ENCODE measurements at regions not wholly inside any gene's neighbourhood (a gene's known extent, or its start where the extent isn't known, plus 50 kb on each side); places are given as distances from the start of the nearest gene placed in this dataset.
"Not testable (repeated sequence)": the region's sequence is repeated elsewhere in the genome, so short reads cannot be mapped to it uniquely, and the experiment has no call there.

- H3K27ac ChIP-seq: no peak overlapping the region
Measured at GRCh38 chr17:77831474-77832179, 126.9 kb upstream of the TNRC6C start.

DNA sequence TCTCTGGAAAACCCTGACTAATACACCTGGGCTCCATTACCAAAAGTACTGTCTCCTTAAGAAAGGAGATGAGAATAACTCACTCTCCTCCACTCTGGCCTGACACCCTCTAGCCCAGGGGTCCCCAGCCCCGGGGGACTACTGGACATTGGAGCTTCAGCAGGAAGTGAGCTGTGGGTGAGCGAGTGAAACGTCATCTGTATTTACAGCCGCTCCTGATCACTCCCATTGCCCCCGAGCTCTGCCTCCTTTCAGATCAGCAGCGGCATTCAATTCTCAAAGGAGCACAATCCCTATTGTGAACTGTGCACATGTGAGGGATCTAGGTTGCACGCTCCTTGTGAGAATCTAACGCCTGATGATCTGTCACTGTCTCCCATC, 126.3 kb upstream of the TNRC6C start:
- TF ChIP-seq CTCF (IDR thresholded peaks at IDR 0.05): no peak
- H3K27ac ChIP-seq: no peak overlapping the region

More at GRCh38 chr17:77831474-77832179, 126.9 kb upstream of the TNRC6C start:
- no peak for TF ChIP-seq ZFX (IDR thresholded peaks at IDR 0.05; ENCODE audit: borderline replicate concordance)

DNA sequence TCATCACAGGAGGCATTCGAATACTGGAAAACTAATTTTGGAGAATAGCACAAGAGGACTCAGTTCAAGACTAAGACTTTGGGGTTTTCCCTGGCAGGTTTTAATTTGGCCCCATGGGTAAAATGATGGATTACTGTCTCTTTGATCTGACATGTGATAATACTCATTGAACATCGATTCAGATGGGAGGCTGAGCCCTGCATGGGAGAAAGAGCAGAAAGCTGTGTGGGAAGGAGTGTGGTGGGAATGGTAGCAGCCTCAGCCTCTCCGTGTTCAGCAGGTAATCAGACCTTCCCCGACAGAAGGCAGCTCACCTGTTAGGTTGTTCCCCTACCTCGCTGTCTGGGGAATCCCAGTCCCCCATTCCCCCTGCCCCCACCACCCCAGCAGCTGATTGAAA, 124.7 kb upstream of the TNRC6C start:
- no peak for TF ChIP-seq CTCF (IDR thresholded peaks at IDR 0.05)
- no peak for TF ChIP-seq ZFX (IDR thresholded peaks at IDR 0.05; ENCODE audit: borderline replicate concordance)
- H3K27ac ChIP-seq: no peak overlapping the region

DNA sequence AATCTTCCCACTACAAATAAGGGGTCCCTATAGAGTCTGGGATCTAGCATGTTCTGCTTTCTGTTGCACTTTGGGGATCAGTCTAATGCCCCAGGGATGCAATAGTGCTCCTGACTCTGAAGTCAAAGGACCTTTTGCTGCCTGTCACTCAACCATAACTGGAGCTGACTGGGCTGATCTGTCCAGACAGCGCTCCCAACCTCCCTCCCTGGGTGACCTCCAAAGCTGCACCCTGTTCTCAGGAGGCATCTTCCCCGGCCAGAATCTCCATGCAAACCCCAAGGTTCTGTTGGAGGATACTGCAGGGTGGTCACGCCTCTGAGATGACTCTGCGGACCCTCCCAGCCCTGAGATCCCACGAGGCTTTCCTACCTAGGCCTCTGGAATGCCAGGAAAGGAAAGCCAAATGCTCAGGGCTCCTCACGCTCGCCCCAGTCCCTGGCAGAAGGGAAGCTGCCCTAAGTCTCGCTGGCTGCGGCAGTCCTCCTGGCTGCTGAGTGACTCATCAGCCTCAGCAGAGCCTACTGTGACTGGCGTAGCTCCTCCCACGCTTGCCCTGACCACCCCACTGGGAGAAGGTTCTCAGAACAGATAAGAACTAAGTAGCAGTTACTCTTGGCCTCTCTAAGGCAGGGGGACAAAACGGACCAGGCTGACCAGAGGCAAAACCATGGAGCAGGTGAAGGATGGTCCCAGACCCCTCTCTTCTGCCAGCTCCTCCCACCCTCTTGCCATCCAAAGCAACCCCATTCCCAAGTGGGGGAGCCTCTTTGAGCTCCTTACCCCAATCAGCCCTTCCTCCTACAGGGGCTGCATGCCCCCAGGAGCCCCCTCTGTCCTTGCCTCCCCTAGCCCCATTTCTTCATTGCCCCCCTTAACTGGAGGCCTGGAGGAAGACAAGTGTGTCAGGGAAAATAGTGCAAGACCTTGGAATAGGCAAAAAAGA, 124.1 kb upstream of the TNRC6C start:
- no peak overlapping the region for H3K27ac ChIP-seq
- TF ChIP-seq CTCF (IDR thresholded peaks at IDR 0.05): no peak
- TF ChIP-seq ZFX (IDR thresholded peaks at IDR 0.05; ENCODE audit: borderline replicate concordance): no peak

DNA sequence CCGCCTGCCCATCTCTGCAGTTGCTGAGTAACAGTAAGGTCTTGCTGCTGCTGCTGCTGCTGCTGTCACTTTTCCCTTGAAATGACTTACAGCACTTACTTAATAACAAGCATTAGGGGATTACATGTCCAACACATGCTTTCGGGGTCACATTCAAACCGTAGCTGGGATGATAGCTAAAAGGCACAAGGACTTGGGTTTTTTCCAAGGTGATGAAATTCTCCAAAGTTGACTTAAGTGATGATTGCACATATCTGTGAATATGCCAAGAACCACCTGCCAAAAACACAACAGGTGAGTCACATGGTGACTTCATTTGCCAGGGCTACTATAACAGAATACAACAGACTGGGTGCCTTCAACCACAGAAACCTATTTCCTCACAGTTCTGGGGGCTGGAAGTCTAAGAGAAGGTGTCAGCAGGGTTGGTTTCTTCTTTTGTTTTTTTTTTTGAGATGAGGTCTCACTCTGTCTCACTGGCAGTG, 121.9 kb upstream of the TNRC6C start:
- H3K27ac ChIP-seq: no peak overlapping the region
- TF ChIP-seq CTCF (IDR thresholded peaks at IDR 0.05): no peak

- not testable (repeated sequence) for H3K27ac ChIP-seq
Measured at GRCh38 chr17:77837072-77837471, 121.4 kb upstream of the TNRC6C start.

- H3K27ac ChIP-seq: no peak overlapping the region
- no peak for TF ChIP-seq ZFX (IDR thresholded peaks at IDR 0.05; ENCODE audit: borderline replicate concordance)
- no peak for TF ChIP-seq CTCF (IDR thresholded peaks at IDR 0.05)
Measured at GRCh38 chr17:77837917-77838316, 120.6 kb upstream of the TNRC6C start.

Data from 22Rv1 (cell line).